ENCODE measurements at regions not wholly inside any gene's neighbourhood (a gene's known extent, or its start where the extent isn't known, plus 50 kb on each side); places are given as distances from the start of the nearest gene placed in this dataset.

GRCh38 chr17:14481664-14482063 lies 180.8 kb downstream of the HS3ST3B1 start (continued):
- TF ChIP-seq, protein P1, sequence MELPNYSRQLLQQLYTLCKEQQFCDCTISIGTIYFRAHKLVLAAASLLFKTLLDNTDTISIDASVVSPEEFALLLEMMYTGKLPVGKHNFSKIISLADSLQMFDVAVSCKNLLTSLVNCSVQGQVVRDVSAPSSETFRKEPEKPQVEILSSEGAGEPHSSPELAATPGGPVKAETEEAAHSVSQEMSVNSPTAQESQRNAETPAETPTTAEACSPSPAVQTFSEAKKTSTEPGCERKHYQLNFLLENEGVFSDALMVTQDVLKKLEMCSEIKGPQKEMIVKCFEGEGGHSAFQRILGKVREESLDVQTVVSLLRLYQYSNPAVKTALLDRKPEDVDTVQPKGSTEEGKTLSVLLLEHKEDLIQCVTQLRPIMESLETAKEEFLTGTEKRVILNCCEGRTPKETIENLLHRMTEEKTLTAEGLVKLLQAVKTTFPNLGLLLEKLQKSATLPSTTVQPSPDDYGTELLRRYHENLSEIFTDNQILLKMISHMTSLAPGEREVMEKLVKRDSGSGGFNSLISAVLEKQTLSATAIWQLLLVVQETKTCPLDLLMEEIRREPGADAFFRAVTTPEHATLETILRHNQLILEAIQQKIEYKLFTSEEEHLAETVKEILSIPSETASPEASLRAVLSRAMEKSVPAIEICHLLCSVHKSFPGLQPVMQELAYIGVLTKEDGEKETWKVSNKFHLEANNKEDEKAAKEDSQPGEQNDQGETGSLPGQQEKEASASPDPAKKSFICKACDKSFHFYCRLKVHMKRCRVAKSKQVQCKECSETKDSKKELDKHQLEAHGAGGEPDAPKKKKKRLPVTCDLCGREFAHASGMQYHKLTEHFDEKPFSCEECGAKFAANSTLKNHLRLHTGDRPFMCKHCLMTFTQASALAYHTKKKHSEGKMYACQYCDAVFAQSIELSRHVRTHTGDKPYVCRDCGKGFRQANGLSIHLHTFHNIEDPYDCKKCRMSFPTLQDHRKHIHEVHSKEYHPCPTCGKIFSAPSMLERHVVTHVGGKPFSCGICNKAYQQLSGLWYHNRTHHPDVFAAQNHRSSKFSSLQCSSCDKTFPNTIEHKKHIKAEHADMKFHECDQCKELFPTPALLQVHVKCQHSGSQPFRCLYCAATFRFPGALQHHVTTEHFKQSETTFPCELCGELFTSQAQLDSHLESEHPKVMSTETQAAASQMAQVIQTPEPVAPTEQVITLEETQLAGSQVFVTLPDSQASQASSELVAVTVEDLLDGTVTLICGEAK (IDR thresholded peaks at IDR 0.05), result peak; percentile 57; the same call in 1 of the 2 replicates
- TF ChIP-seq, protein P1 (CRISPR knock-in tag; IDR thresholded peaks at IDR 0.05), result no peak

GRCh38 chr17:14474591-14474990 lies 173.7 kb downstream of the HS3ST3B1 start:
- ATAC-seq (no peak), FAIRE-seq (no peak), DNase-seq (ENCODE audit: extremely low read depth in 1 of 4, low spot score in 3 of 4) (no peak)
- Histone ChIP-seq H3K27ac (ENCODE audit: extremely low read depth, low read depth, low read length) (no peak overlapping the region), H3K9me3 (replicated peaks; ENCODE audit: control insufficient read depth, insufficient read depth, low read depth, low read length) (no peaks in the 10 kb centered on the region), H3K4me2 (ENCODE audit: insufficient read depth, low read length) (no peak overlapping the region), H3K79me2 (ENCODE audit: control insufficient read depth, insufficient read depth, low read length) (no peaks in the 10 kb centered on the region), H3K4me3 (no peak overlapping the region), H2AFZ (ENCODE audit: low read depth, low read length) (no peak overlapping the region), H3K4me1 (replicated peaks in 1 of 2; ENCODE audit: control insufficient read depth in 2 of 2, insufficient read depth in 2 of 2, low read length in 2 of 2) (no peaks in the 10 kb centered on the region), H3K9me1 (ENCODE audit: control insufficient read depth, insufficient read depth, low read length) (no peaks in the 10 kb centered on the region), H4K20me1 (replicated peaks; ENCODE audit: control insufficient read depth, insufficient read depth, low read length) (no peaks in the 10 kb centered on the region), H3K9ac (ENCODE audit: insufficient read depth in 1 of 2, low read depth in 2 of 2, low read length in 2 of 2) (no peak overlapping the region), H3K36me3 (ENCODE audit: control insufficient read depth, insufficient read depth, low read length) (no peaks in the 10 kb centered on the region), H3K27me3 (ENCODE audit: control insufficient read depth in 2 of 2, insufficient read depth in 2 of 2, low read length in 2 of 2) (no peaks in the 10 kb centered on the region)
- 0% methylated on average over 4 of the region's 4 CpGs for WGBS (ENCODE audit: insufficient coverage, low coverage, missing lambda C conversion rate)
- in situ Hi-C loops (cut with MboI), result no loop called here
- BruUV-seq (replicated peaks), result no TSS peak
- ChIA-PET POLR2A (no interaction called here), CTCF (ENCODE audit: low intra/inter-chr PET ratio) (no interaction called here)
- intact Hi-C loops (cut with micrococcal nuclease), result no loop called here
- TF ChIP-seq ZNF197 (CRISPR knock-in tag; IDR thresholded peaks at IDR 0.05; ENCODE audit: low read depth), result no peak
- TF ChIP-seq CEBPG (CRISPR knock-in tag; IDR thresholded peaks at IDR 0.05), result no peak
- no peak for TF ChIP-seq CEBPG (tag; conservative IDR thresholded peaks at IDR 0.05 in 1 of 2, IDR thresholded peaks at IDR 0.05 in 1 of 2)
- no peak for TF ChIP-seq TCF3 (CRISPR knock-in tag; IDR thresholded peaks at IDR 0.05)
- TF ChIP-seq UBTF (IDR thresholded peaks at IDR 0.05; ENCODE audit: borderline replicate concordance in 1 of 2, low read depth in 2 of 2, low read length in 2 of 2), result no peak
- TF ChIP-seq SAFB (IDR thresholded peaks at IDR 0.05; ENCODE audit: borderline replicate concordance, low read depth, low read length), result no peak
- no peak for TF ChIP-seq SMAD4 (CRISPR knock-in tag; conservative IDR thresholded peaks at IDR 0.05)
- no peak for TF ChIP-seq NCOA1 (IDR thresholded peaks at IDR 0.05; ENCODE audit: low read depth)
- no peak for TF ChIP-seq BRF1 (IDR thresholded peaks at IDR 0.05; ENCODE audit: borderline replicate concordance, extremely low read depth, insufficient read length)
